SK-N-SH treated with all-trans-retinoic acid at 6 μM for 48 hours (cell line): ENCODE measurements at regions not wholly inside any gene's neighbourhood (a gene's known extent, or its start where the extent isn't known, plus 50 kb on each side); places are given as distances from the start of the nearest gene placed in this dataset.

Experiments
- ATAC-seq: fragments of 200-7000 bp; cut with Tn5 transposase; 3 replicates; pipeline ENCODE4 v1.9.1; 2020; ENCODE audit warnings: mild to moderate bottlenecking, moderate library complexity
- ARNTL ChIP-seq: fragments of 450-650 bp; formaldehyde crosslinking; IDR thresholded peaks from 2 replicates; pipeline ENCODE4 v1.5.0; 2020; ENCODE audit warnings: low read depth, mild to moderate bottlenecking, moderate library complexity, borderline replicate concordance
- CSDC2 ChIP-seq: fragments of 250-450 bp; sonication (Bioruptor Pico); IDR thresholded peaks from 2 replicates; pipeline ENCODE4 v1.5.0; 2020; ENCODE audit warnings: mild to moderate bottlenecking, moderate library complexity
- ISL1 ChIP-seq: fragments of 250-450 bp; sonication (Bioruptor Pico); IDR thresholded peaks from 2 replicates; pipeline ENCODE4 v2.1.2; 2022; ENCODE audit warnings: mild to moderate bottlenecking, moderate library complexity
- OSR1 ChIP-seq: fragments of 250-450 bp; sonication (Bioruptor Pico); IDR thresholded peaks from 2 replicates; pipeline ENCODE4 v1.8.0; 2022; ENCODE audit warnings: moderate library complexity, mild to moderate bottlenecking, inconsistent platforms
- POU6F1 ChIP-seq: fragments of 250-450 bp; sonication (Bioruptor Pico); IDR thresholded peaks from 2 replicates; pipeline ENCODE4 v1.8.0; 2021; ENCODE audit warnings: low read depth, mild to moderate bottlenecking, moderate library complexity, borderline replicate concordance
- PPARA ChIP-seq: fragments of 250-450 bp; sonication (Bioruptor Pico); IDR thresholded peaks from 2 replicates; pipeline ENCODE4 v1.5.0; 2020; ENCODE audit warnings: mild to moderate bottlenecking, borderline replicate concordance
- RARB ChIP-seq: fragments of 250-450 bp; sonication (Bioruptor Pico); IDR thresholded peaks from 2 replicates; pipeline ENCODE4 v1.8.0; 2021; ENCODE audit warnings: mild to moderate bottlenecking, moderate library complexity
- SNAI2 ChIP-seq: fragments of 250-450 bp; sonication (Bioruptor Pico); IDR thresholded peaks from 2 replicates; pipeline ENCODE4 v1.5.0; 2020; ENCODE audit warnings: mild to moderate bottlenecking, moderate library complexity
- TCF4 ChIP-seq: fragments of 250-450 bp; sonication (Bioruptor Pico); IDR thresholded peaks from 2 replicates; pipeline ENCODE4 v1.8.0; 2021; ENCODE audit warnings: mild to moderate bottlenecking, moderate library complexity, borderline replicate concordance
- TOX ChIP-seq: fragments of 250-450 bp; sonication (Bioruptor Pico); IDR thresholded peaks from 2 replicates; pipeline ENCODE4 v1.8.0; 2021; ENCODE audit warnings: mild to moderate bottlenecking, moderate library complexity, borderline replicate concordance
- ZFP30 ChIP-seq: fragments of 450-650 bp; formaldehyde crosslinking; IDR thresholded peaks from 2 replicates; pipeline ENCODE4 v1.5.0; 2022; ENCODE audit warnings: mild to moderate bottlenecking, moderate library complexity
- ZNF565 ChIP-seq: fragments of 450-650 bp; formaldehyde crosslinking; conservative IDR thresholded peaks from 2 replicates; pipeline ENCODE4 v1.5.0; 2020; ENCODE audit warnings: low read depth, mild to moderate bottlenecking, moderate library complexity
- ZNF70 ChIP-seq: fragments of 450-650 bp; formaldehyde crosslinking; IDR thresholded peaks from 2 replicates; pipeline ENCODE4 v1.5.0; 2020; ENCODE audit warnings: mild to moderate bottlenecking, moderate library complexity
- ZNF8 ChIP-seq: fragments of 450-650 bp; formaldehyde crosslinking; IDR thresholded peaks from 2 replicates; pipeline ENCODE4 v1.5.0; 2020; ENCODE audit warnings: mild to moderate bottlenecking, moderate library complexity
- TF ChIP-seq, protein P1 (sequence below): fragments of 250-450 bp; sonication (Bioruptor Pico); IDR thresholded peaks from 2 replicates; pipeline ENCODE4 v1.8.0; 2020; ENCODE audit warnings: mild to moderate bottlenecking, moderate library complexity, borderline replicate concordance
- TF ChIP-seq, protein P2 (sequence below): fragments of 250-450 bp; sonication (Bioruptor Pico); IDR thresholded peaks from 2 replicates; pipeline ENCODE4 v1.5.1; 2021; ENCODE audit warnings: mild to moderate bottlenecking, moderate library complexity
- TF ChIP-seq, protein P3 (sequence below): fragments of 250-450 bp; sonication (Bioruptor Pico); IDR thresholded peaks from 2 replicates; pipeline ENCODE4 v1.5.1; 2020; ENCODE audit warnings: low read depth, mild to moderate bottlenecking, moderate library complexity

DNA sequence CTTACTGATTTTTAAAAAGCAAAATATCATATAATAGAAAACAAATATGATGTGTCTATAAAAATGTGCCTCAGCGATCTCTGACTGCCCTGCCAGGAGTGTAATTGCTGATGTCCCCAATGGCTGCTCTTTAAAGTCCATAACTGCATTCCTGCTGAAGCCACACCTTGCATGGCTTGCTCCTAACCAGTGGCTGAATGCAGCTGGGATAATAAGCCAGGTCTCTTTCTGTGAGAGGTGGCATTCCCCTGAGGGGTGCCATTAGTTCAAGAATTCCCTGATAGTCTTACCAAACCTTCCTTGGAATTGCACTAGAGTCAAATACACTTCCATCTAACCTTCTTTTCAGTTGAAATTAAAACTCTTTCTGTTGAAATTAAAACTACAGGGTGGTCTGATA is 125.8 kb upstream of the ZNF804A start:
- TF ChIP-seq, protein P1, sequence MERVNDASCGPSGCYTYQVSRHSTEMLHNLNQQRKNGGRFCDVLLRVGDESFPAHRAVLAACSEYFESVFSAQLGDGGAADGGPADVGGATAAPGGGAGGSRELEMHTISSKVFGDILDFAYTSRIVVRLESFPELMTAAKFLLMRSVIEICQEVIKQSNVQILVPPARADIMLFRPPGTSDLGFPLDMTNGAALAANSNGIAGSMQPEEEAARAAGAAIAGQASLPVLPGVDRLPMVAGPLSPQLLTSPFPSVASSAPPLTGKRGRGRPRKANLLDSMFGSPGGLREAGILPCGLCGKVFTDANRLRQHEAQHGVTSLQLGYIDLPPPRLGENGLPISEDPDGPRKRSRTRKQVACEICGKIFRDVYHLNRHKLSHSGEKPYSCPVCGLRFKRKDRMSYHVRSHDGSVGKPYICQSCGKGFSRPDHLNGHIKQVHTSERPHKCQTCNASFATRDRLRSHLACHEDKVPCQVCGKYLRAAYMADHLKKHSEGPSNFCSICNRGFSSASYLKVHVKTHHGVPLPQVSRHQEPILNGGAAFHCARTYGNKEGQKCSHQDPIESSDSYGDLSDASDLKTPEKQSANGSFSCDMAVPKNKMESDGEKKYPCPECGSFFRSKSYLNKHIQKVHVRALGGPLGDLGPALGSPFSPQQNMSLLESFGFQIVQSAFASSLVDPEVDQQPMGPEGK = no peak
- TF ChIP-seq ISL1 (no peak), RARB (no peak), POU6F1 (CRISPR knock-in tag) (no peak)
- ATAC-seq = no peak

DNA sequence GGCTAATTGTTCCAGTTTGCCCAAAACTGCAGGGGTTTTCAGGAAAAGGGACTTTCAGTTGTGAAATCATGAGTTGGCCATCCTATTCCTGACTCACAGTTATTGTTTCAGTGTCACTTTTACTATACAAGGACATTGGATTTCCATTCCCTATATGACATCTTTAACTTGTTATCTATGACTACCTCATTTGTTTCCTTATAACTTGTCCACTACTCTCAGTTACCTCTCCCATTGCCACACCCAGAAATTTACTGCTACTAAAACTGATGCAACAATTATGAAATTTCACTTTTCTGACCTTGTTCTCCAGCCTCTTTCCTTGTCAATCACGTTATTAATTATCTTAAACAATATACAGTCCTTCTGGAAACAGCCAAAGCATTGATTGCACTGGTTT is 116.5 kb upstream of the ZNF804A start:
- no peak for ATAC-seq
- TF ChIP-seq ZNF565 (CRISPR knock-in tag) (no peak), ARNTL (CRISPR knock-in tag) (no peak), SNAI2 (CRISPR knock-in tag) (no peak)

DNA sequence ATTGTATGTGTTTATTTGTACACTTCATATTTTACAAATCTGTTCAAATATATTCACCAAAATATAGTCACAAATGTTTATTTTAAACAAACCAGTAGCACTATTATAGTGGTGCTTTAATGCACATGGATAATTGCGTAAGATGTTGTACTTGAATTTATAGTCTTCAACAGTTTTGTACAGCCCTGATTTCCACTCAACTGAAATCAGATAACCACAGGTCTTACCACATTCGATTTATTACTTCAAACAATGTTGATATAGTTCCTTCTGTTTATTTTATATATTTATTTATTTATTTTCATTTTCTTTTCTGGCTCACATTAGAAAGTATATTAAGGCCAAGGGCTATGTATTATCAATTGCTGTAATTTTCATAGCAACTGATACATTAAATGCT is 99.4 kb upstream of the ZNF804A start:
- ATAC-seq = no peak
- no peak for TF ChIP-seq RARB
- no peak for TF ChIP-seq ZNF8
- no peak for TF ChIP-seq ARNTL (CRISPR knock-in tag)
- TF ChIP-seq CSDC2 (CRISPR knock-in tag) = no peak
- TF ChIP-seq TOX (CRISPR knock-in tag) = no peak
- no peak for TF ChIP-seq ZNF70 (CRISPR knock-in tag)

- ATAC-seq = no peak
- TF ChIP-seq ISL1 (no peak), PPARA (CRISPR knock-in tag) (no peak), RARB (no peak), TCF4 (no peak), POU6F1 (CRISPR knock-in tag) (no peak), CSDC2 (CRISPR knock-in tag) (no peak), ZFP30 (CRISPR knock-in tag) (no peak)
These were observed 94.1 kb upstream of the ZNF804A start for GRCh38 chr2:184504252-184504651.

DNA sequence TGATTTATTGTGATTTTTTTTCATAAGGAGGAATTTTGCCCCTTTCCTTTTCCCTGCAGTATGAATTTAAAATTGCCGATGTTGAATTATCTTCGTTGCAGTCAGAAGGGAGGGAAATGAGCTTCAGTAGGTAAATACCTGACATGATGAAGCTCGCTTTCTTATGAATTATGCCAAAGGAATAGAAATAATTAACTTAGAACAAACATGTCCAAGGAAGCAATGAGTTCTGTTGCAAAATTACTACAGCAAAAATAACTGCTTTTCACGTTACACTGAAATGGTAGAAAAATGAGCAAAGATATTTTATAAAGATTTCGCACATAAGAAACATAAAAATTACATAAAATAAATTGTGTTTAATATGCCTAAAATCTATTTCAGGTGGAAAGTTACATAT is 91.1 kb upstream of the ZNF804A start:
- no peak for ATAC-seq
- TF ChIP-seq, protein P1 = no peak
- no peak for TF ChIP-seq POU6F1 (CRISPR knock-in tag)
- TF ChIP-seq, protein P2, sequence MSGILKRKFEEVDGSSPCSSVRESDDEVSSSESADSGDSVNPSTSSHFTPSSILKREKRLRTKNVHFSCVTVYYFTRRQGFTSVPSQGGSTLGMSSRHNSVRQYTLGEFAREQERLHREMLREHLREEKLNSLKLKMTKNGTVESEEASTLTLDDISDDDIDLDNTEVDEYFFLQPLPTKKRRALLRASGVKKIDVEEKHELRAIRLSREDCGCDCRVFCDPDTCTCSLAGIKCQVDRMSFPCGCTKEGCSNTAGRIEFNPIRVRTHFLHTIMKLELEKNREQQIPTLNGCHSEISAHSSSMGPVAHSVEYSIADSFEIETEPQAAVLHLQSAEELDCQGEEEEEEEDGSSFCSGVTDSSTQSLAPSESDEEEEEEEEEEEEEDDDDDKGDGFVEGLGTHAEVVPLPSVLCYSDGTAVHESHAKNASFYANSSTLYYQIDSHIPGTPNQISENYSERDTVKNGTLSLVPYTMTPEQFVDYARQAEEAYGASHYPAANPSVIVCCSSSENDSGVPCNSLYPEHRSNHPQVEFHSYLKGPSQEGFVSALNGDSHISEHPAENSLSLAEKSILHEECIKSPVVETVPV = no peak
- TF ChIP-seq SNAI2 (CRISPR knock-in tag) = no peak
- no peak for TF ChIP-seq TOX (CRISPR knock-in tag)
- no peak for TF ChIP-seq PPARA (CRISPR knock-in tag)
- no peak for TF ChIP-seq OSR1 (CRISPR knock-in tag)
- TF ChIP-seq RARB = no peak
- TF ChIP-seq, protein P3, sequence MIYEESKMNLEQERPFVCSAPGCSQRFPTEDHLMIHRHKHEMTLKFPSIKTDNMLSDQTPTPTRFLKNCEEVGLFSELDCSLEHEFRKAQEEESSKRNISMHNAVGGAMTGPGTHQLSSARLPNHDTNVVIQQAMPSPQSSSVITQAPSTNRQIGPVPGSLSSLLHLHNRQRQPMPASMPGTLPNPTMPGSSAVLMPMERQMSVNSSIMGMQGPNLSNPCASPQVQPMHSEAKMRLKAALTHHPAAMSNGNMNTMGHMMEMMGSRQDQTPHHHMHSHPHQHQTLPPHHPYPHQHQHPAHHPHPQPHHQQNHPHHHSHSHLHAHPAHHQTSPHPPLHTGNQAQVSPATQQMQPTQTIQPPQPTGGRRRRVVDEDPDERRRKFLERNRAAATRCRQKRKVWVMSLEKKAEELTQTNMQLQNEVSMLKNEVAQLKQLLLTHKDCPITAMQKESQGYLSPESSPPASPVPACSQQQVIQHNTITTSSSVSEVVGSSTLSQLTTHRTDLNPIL = no peak
- TF ChIP-seq ZFP30 (CRISPR knock-in tag) = no peak
- no peak for TF ChIP-seq ZNF8
- TF ChIP-seq, all 23 proteins: peak for 0
